HepG2 (cell line): ENCODE measurements at regions not wholly inside any gene's neighbourhood (a gene's known extent, or its start where the extent isn't known, plus 50 kb on each side); places are given as distances from the start of the nearest gene placed in this dataset.

Experiments
- ATAC-seq: fragments of 200-7000 bp; cut with Tn5 transposase; 3 replicates; pipeline ENCODE4 v1.9.1; 2020; ENCODE audit warnings: mild to moderate bottlenecking, moderate library complexity
- BruUV-seq: library from RNA; stranded (reverse); fragments of 400-500 nt; replicated peaks from 2 replicates; lab custom pipeline; 2021; lab: Mats Ljungman, UMichigan
- CTCF ChIA-PET: fragments of 300-600 bp; formaldehyde crosslinking; extraction: SDS; loops from one replicate; lab custom pipeline; 2021; ENCODE audit warnings: low total read pairs, inconsistent platforms, low intra/inter-chr PET ratio; lab: Yijun Ruan, JAX
- POLR2A ChIA-PET: fragments of 350-600 bp; sonication (Branson Sonifier 250); formaldehyde crosslinking; loops from one replicate; lab custom pipeline; 2020; ENCODE audit warnings: antibody characterized with exemption, inconsistent platforms; lab: Yijun Ruan, JAX
- DNase-seq: peaks from one replicate; pipeline ENCODE4 v3.0.0-alpha.2; 2015; ENCODE audit warnings: low spot score
- FAIRE-seq: peaks from 3 replicates; lab custom pipeline; 2011; peaks lifted over from hg19 to GRCh38; lab: Jason Lieb, UNC
- H2AFZ ChIP-seq: one replicate; pipeline ENCODE4 v1.6.1; 2011; ENCODE audit warnings: low read length, inconsistent platforms
- H3K27ac ChIP-seq: fragments of 300-600 bp; 3 replicates; pipeline ENCODE4 v1.8.0; 2011; ENCODE audit warnings: mixed run types, mild to moderate bottlenecking, mixed read lengths, low read length, inconsistent platforms; ENCODE audit not compliant: insufficient read depth; ENCODE audit errors: extremely low read length
- H3K27me3 ChIP-seq, 2 experiments: fragments of 200-600 bp in 1 of 2; 2 replicates in 1 of 2; 3 replicates in 1 of 2; pipeline versions ENCODE4 v1.6.0 to v1.8.0; 2011; ENCODE audit warnings: low read length in 2 of 2, mild to moderate bottlenecking in 2 of 2, moderate library complexity in 2 of 2, inconsistent platforms in 1 of 2; ENCODE audit not compliant: insufficient read depth in 2 of 2, control insufficient read depth in 1 of 2
- H3K36me3 ChIP-seq, 2 experiments: fragments of 200-600 bp in 1 of 2; replicated peaks in 1 of 2; 2 replicates in 1 of 2; 3 replicates in 1 of 2; pipeline versions ENCODE4 v1.5.1 to v1.8.0; 2011; ENCODE audit warnings: low read length in 2 of 2, inconsistent platforms in 1 of 2; ENCODE audit not compliant: insufficient read depth in 2 of 2, control insufficient read depth in 1 of 2
- H3K4me1 ChIP-seq: 2 replicates; pipeline ENCODE4 v1.5.1; 2012; ENCODE audit warnings: low read length, inconsistent platforms; ENCODE audit not compliant: insufficient read depth
- H3K4me2 ChIP-seq: 2 replicates; pipeline ENCODE4 v1.6.0; 2011; ENCODE audit warnings: low read depth, low read length, inconsistent platforms
- H3K4me3 ChIP-seq, 3 experiments: fragments of 200-600 bp in 1 of 3; sonication (generic), shearing (Covaris generic) in 1 of 3; replicated peaks in 1 of 3; 2 replicates each; pipeline ENCODE4 v1.5.1; 2011 to 2016; ENCODE audit warnings: low read length in 3 of 3, inconsistent platforms in 2 of 3, low read depth in 2 of 3, mild to moderate bottlenecking in 2 of 3, control low read depth in 1 of 3, mixed read lengths in 1 of 3; ENCODE audit not compliant: insufficient read depth in 1 of 3
- H3K79me2 ChIP-seq: one replicate; pipeline ENCODE4 v1.6.1; 2011; ENCODE audit warnings: low read length, inconsistent platforms; ENCODE audit not compliant: insufficient read depth
- H3K9ac ChIP-seq: 2 replicates; pipeline ENCODE4 v1.6.0; 2011; ENCODE audit warnings: mild to moderate bottlenecking, low read depth, low read length, inconsistent platforms; ENCODE audit not compliant: insufficient read depth
- H3K9me3 ChIP-seq: 2 replicates; pipeline ENCODE4 v1.5.1; 2012; ENCODE audit warnings: mild to moderate bottlenecking, low read length
- H4K20me1 ChIP-seq: 2 replicates; pipeline ENCODE4 v1.6.0; 2011; ENCODE audit warnings: inconsistent platforms, mild to moderate bottlenecking, low read length, moderate library complexity; ENCODE audit not compliant: insufficient read depth
- BCL6 ChIP-seq: IDR thresholded peaks from 2 replicates; pipeline ENCODE4 v1.6.1; 2016; ENCODE audit warnings: missing genetic modification reagents, missing compliant biosample characterization
- CBFB ChIP-seq: sonication (generic); formaldehyde crosslinking; IDR thresholded peaks from 2 replicates; pipeline ENCODE4 v1.4.0; 2020; ENCODE audit warnings: missing genetic modification reagents
- FUBP1 ChIP-seq: sonication (generic); formaldehyde crosslinking; IDR thresholded peaks from 2 replicates; pipeline ENCODE4 v1.5.1; 2020; ENCODE audit warnings: missing genetic modification reagents, mild to moderate bottlenecking, borderline replicate concordance
- HOXA7 ChIP-seq: sonication (generic); formaldehyde crosslinking; IDR thresholded peaks from 2 replicates; pipeline ENCODE4 v1.8.1; 2022; ENCODE audit warnings: mild to moderate bottlenecking, missing genetic modification reagents, moderate library complexity
- JARID2 ChIP-seq: sonication (generic); formaldehyde crosslinking; IDR thresholded peaks from 2 replicates; pipeline ENCODE4 v1.8.1; 2023; ENCODE audit warnings: missing genetic modification reagents, inconsistent platforms; ENCODE audit not compliant: insufficient replicate concordance
- MATR3 ChIP-seq: sonication (generic); formaldehyde crosslinking; IDR thresholded peaks from 2 replicates; pipeline ENCODE4 v1.4.0; 2020; ENCODE audit warnings: missing genetic modification reagents
- MTF1 ChIP-seq: sonication (generic); formaldehyde crosslinking; IDR thresholded peaks from 2 replicates; pipeline ENCODE4 v1.5.0; 2020; ENCODE audit warnings: missing genetic modification reagents
- PLRG1 ChIP-seq: fragments of 450-650 bp; conservative IDR thresholded peaks from 2 replicates; pipeline ENCODE4 v1.6.1; 2016
- SP2 ChIP-seq: sonication (generic); formaldehyde crosslinking; IDR thresholded peaks from 2 replicates; pipeline ENCODE4 v1.5.1; 2020; ENCODE audit warnings: mild to moderate bottlenecking, missing genetic modification reagents
- TFDP2 ChIP-seq: sonication (generic); formaldehyde crosslinking; IDR thresholded peaks from 2 replicates; pipeline ENCODE4 v1.4.0; 2020; ENCODE audit warnings: missing genetic modification reagents
- ZFP90 ChIP-seq: sonication (generic); formaldehyde crosslinking; IDR thresholded peaks from 2 replicates; pipeline ENCODE4 v1.8.0; 2022; ENCODE audit warnings: missing genetic modification reagents, mild to moderate bottlenecking, inconsistent platforms, borderline replicate concordance
- ZNF572 ChIP-seq: sonication (generic); formaldehyde crosslinking; IDR thresholded peaks from 2 replicates; pipeline ENCODE4 v1.5.1; 2020; ENCODE audit warnings: mild to moderate bottlenecking, missing genetic modification reagents
- ZNF788 ChIP-seq: sonication (generic); formaldehyde crosslinking; IDR thresholded peaks from 2 replicates; pipeline ENCODE4 v1.5.0; 2020; ENCODE audit warnings: mild to moderate bottlenecking, missing genetic modification reagents, borderline replicate concordance
- ZNF850 ChIP-seq: sonication (generic); formaldehyde crosslinking; conservative IDR thresholded peaks from 2 replicates; pipeline ENCODE4 v1.9.0; 2021; ENCODE audit warnings: mild to moderate bottlenecking, missing genetic modification reagents
- WGBS: methylation state at CpG from one replicate; pipeline ENCODE4 v1.1.6; 2017; ENCODE audit warnings: low lambda C conversion rate; 5-methylcytosine and 5-hydroxymethylcytosine counted together
- in situ Hi-C: cut with HindIII; loops from 2 replicates; pipeline ENCODE4 v1.10.0; 2017; ENCODE audit warnings: low pct_unique_long_range_greater_than_20kb; ENCODE audit not compliant: extremely low pct_ligation_motif_present
- intact Hi-C: fragments of 100-400 bp; cut with micrococcal nuclease; formaldehyde crosslinking; loops from one replicate; pipeline ENCODE4 v1.10.0; 2022; ENCODE audit not compliant: unreplicated experiment

GRCh38 chr7:16063716-16064675 lies 357.3 kb downstream of the CRPPA start:
- Histone ChIP-seq H2AFZ (no peak overlapping the region), H3K9me3 (no peaks in the 10 kb centered on the region), H3K4me2 (no peak overlapping the region), H4K20me1 (no peaks in the 10 kb centered on the region), H3K27ac (no peak overlapping the region), H3K4me1 (no peaks in the 10 kb centered on the region), H3K4me3 (no peak overlapping the region), H3K36me3 (no peaks in the 10 kb centered on the region), H3K9ac (no peak overlapping the region), H3K27me3 (no peaks in the 10 kb centered on the region), H3K79me2 (no peaks in the 10 kb centered on the region)
- WGBS = 12% methylated on average over 16 of the region's 16 CpGs
- ChIA-PET CTCF (no interaction called here), POLR2A (no interaction called here)
- DNase-seq (no peak), ATAC-seq (no peak), FAIRE-seq (no peak)
- TF ChIP-seq JARID2 (CRISPR knock-in tag) (no peak), ZNF572 (no peak), ZNF788 (CRISPR knock-in tag) (no peak), ZFP90 (CRISPR knock-in tag) (no peak), PLRG1 (no peak)
- in situ Hi-C loops = loop anchor here (25.0 kb wide), 3 partner anchors 752 to 1352 kb away; no protein-coding TSS in a partner anchor
- no TSS peak for BruUV-seq
- intact Hi-C loops = no loop called here

- Histone ChIP-seq H3K36me3 (no peaks in the 10 kb centered on the region), H2AFZ (no peak overlapping the region), H3K4me3 (no peak overlapping the region), H3K27me3 (no peaks in the 10 kb centered on the region), H3K4me1 (no peaks in the 10 kb centered on the region), H3K9ac (no peak overlapping the region), H3K4me2 (no peak overlapping the region), H3K27ac (no peak overlapping the region), H3K79me2 (no peaks in the 10 kb centered on the region), H4K20me1 (no peaks in the 10 kb centered on the region), H3K9me3 (no peaks in the 10 kb centered on the region)
- in situ Hi-C loops (loop anchor here (25.0 kb wide), 3 partner anchors 751 to 1351 kb away; no protein-coding TSS in a partner anchor), intact Hi-C loops (no loop called here)
- ChIA-PET POLR2A (no interaction called here), CTCF (no interaction called here)
- FAIRE-seq = no peak
- BruUV-seq = no TSS peak
- ATAC-seq = no peak
- DNase-seq = no peak
- WGBS = 2% methylated on average over 2 of the region's 2 CpGs
- TF ChIP-seq MTF1 (CRISPR knock-in tag) = no peak
- no peak for TF ChIP-seq SP2
- TF ChIP-seq MATR3 (CRISPR knock-in tag) = no peak
- no peak for TF ChIP-seq ZNF850 (CRISPR knock-in tag)
- TF ChIP-seq HOXA7 (CRISPR knock-in tag) = no peak
- TF ChIP-seq BCL6 (CRISPR knock-in tag) = no peak
- TF ChIP-seq TFDP2 = no peak
- no peak for TF ChIP-seq FUBP1 (CRISPR knock-in tag)
- TF ChIP-seq CBFB (CRISPR knock-in tag) = no peak
Measured at GRCh38 chr7:16063221-16063620, 358.1 kb downstream of the CRPPA start.
